ENCODE measurements at regions not wholly inside any gene's neighbourhood (a gene's known extent, or its start where the extent isn't known, plus 50 kb on each side); places are given as distances from the start of the nearest gene placed in this dataset.
A peak's percentile ranks its signal among the peaks of the same experiment; 100 is the strongest.
"Not testable (repeated sequence)": the region's sequence is repeated elsewhere in the genome, so short reads cannot be mapped to it uniquely, and the experiment has no call there.

DNA sequence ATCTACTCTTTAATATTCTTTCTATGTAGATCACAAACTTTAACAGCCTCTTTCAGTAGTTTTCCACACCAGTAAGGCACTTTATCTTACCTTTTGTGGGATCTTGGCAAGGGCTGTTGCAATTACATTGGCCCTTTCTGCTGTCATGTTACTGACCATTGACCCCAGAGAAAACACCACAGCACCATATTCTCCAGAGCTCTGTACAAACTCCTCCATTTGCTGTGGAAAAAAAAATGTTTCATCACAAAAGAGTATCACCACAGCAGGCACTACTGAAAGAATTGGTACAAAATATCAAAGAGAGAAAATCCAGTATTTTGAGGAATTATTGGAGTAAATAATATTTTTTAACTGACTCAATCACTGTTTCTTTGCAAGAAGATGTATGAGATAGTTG is 62.3 kb upstream of the UGT2A3 start:
- not testable (repeated sequence) for DNase-seq

DNA sequence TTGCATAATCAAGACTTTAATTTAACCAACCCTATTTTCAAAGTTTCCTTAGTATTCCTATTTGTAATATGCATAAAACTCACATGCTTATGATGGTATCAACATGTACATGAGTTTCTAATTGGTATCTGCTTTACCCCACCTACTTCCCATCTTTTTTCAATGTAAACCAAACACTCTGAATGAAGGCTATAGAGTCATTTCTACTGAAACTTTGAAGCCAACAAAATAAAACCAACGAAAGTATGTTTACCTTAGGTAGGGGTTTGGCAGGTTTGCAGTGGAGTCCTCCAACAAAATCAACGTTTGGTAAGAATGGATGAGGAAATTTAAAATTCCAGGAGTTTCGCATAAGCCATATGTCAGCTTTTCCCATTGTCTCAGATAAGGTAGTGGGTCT is 66.4 kb upstream of the UGT2A3 start:
- not testable (repeated sequence) for DNase-seq

DNA sequence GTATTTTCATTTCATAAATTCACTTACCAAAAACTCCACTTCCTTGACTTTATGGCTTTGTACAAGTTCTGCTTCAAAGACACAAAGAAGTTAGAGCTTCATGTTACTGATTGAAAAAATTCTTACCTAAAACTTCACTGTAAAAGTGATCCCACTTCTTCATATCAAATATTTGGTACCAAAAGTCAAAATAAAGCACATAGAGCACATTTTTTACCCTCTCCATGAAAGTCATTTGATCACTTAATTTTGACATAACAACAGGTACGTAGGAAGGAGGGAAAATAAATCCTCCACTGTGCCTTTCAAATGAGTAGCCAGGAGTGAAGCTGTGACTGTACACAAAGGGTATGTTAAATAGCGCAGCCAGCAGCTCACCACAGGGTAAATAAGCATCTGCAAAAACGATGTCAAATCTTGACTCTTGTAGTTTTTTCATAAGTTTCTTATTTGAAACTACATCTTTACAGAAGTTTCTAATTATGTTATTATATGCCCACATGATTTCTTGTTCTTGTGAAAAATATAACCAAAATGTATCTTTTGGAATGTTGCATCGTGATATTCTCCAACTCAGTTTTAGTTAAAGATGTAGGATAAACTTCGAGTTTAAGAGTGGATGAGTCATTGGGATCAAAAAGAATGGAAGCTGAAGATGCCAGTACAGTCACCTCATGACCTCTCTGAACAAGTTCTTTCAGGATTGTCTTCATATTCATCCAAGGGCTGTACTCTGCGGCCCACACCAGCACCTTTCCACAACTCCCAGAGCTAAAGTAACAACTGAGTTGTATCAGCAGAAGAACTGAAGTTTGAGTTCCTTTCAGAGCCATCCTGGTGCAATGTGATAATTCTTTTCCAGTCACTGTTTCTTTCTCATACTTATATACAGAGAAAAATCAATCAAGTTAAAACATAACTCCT is 68.2 kb upstream of the UGT2A3 start:
- not testable (repeated sequence) for DNase-seq

DNA sequence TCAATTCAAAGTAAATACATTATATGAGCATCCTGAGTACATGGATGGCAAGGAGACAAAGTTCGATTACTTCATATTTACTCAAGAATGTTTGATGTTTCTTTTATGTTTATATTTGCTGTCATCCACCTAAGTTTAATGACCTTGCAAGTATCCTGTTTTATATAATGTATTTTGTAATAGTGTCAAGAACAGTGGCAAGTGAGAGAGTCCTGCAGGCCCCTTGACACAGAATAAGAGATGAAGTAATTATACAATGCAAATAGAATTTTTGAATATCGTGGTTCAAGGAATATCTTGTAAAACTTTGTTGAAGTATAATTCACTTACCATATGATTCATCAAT is 68.8 kb upstream of the UGT2A3 start:
- DNase-seq: not testable (repeated sequence)

DNA sequence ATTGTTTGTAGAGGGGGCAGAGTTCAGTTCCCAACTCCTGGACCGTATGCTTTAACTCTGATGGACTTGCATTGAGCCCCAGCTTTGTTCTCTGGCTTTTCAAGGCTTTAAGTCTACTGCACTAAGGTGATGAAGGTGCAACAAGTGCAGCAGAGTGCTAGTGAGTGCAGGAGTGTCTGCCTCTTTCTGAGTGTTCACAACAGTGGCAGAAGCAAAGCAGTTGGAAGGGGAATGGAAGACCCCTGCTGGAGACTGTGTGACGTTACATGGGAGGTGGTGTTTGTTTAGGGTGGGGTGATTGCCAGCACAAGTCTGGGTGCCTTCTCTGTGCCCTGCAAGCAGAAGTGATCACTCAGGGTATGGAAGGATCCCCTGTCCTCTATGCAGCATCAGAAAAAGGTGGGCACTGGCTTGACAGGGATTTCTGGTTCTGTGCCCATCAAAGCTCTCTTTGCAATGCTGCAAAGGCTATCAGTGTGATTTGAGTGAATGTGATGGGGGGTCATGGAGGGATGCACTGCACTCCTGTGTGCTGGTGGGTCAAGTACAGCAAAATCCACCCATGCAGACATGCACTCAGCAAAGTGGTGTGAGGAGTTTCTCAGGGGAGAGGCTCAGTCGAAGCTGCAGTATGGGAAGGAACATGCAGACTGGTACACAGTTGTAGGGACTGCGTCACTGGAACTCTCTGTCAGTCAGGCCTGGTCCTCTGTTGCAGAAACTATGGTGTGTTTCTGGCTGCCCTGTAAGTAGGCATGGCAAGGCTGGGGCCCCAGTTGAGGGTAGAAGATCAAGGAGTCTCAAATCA is 70.9 kb upstream of the UGT2B7 start:
- DNase-seq: no peak

DNA sequence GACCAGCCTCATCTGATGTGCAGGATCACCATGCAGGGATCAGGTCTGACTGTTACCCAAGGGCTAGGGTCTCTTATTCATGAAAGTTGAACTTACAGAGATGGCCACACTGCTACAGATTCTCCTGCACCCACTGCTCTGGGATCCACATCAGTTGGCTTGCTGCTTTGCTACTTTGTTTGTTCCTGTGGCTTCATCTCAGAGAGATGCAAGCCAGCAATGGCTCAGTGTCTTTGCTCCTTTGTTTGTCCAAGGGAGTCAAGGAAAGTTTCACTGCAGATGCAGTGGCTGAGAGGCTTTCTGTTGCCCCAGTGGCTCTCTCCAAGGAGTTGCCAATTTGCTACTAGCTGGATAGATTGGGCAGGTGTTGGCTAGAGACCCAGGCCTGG is 70.3 kb upstream of the UGT2B7 start:
- DNase-seq: no peak

DNA sequence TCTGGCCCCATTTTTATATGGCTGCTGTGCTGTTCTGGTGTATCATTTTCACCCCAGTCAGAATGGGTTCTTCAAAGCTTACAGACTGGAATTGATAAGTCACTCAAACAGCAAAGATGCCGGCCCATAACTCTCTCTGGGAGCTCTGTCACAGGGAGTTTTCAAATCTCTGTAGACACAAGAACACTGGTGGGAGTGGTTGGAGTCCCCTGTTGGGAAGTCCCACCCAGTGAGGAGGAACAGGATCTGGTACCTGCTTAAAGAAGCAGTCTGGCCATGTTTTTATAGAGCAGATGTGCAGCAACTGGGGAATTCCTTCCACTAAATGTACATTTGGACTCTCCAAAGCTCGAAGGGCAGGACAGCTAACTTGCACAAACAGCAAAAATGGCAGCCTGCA is 69.3 kb upstream of the UGT2B7 start:
- DNase-seq: no peak

DNA sequence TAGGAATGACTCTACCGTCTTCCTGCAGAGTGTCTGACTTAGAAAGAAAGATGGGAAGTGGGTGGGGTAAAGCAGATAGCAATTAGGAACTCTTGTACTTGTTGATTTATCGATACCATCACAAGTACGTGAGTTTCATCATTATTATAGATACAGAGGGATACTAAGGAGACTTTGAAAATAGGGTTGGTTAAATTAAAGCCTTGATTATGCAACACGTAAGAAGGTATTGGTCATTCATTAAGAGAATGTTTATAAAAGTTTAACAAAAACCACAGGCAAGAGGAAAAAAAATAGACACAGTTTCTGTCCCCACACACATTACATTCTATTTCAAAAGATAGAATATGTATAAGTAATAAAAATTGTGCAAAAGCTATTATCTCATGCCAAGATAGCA is 65.9 kb upstream of the UGT2B7 start:
- DNase-seq: no peak

DNA sequence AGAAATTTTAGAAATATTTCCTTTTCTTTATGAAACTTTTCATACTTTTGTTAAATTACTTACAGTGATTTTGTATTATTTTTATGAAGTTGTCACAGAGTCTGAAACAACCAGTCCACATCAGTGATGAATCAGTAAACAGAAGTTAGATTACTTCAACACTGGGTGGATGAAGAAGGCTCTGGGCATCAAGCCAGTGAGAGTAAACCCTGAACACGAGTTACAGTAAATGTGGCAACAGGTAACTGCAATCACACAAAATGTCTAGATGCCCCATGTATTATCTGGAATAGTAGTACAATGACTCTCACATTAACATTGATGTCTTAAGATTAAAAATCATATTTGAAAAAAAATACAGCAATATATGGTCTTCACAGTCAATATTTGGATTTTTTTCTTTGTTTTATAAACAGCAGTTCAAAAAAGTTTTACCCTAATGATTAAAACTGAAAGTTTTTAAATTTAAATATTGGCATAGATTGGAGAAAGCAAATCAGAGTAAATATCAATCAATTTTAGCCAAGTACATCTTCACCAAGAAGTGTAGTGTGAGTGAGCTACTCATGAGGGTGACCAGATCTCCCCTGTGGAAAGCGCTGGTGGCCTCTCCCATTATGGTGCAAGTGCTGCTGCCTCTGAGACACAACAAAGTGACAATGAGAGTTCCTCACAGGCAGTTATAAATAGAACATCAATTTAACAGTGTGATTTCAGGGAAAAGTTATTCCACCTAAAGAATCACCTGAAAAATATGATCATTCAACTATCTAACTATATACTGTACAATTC is 63.2 kb upstream of the UGT2B7 start:
- peak; percentile 56 for DNase-seq

DNA sequence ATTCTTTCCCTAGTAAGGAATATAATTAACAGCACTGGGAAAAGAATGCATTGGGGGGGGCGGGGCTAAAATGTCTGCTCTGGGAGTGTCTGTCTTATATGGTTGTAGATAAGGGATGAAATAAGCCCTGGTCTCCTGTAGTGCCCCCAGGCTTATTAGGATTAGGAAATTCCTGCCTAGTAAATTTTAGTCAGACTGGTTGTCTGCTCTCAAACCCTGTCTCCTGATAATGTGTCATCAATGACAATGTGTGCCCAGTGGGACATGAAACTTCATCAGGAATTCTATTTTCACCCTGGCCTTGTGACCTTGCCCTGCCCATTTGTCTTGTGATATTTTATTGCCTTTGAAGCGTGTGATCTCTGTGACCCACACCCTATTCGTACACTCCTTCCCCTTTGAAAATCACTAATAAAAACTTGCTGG is 61.9 kb upstream of the UGT2B7 start:
- DNase-seq: peak; percentile 8

DNA sequence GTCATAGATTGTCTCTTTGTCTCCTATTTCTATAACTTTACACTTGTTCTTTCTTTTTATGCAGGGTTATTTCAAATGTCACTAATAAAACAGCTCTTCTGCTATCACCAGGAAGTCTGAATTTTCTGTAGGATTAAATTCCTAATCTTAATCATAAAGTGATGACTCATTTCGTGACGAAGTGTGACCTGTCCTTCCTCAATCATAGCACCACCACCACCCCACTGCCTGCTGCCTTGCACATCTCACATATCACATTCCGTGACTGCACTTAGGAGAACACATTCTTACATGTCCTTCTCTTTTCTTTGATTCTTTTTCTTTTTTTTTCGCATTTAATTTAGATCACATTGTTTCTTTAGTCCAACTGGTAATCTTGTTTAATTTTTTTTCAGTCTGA is 57.7 kb upstream of the UGT2B7 start:
- DNase-seq: peak; percentile 20

DNA sequence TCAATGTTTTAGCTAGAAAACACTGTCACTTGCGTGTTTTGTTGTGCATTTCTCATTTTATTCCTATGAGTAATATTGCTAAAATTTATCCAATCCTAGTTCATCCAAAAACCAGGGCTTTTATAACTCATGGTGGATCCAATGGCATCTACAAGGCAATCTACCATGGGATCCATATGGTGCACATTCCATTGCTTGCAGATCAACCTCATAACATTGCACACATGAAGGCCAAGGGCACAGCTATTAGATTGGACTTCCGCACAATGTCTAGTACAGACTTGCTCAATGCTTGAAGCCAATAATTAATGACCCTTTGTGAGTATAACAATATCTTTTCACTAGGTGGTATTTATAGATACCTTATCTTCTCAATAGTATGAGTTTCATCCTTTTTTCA is 57.2 kb upstream of the UGT2B7 start:
- peak; percentile 1 for DNase-seq

DNA sequence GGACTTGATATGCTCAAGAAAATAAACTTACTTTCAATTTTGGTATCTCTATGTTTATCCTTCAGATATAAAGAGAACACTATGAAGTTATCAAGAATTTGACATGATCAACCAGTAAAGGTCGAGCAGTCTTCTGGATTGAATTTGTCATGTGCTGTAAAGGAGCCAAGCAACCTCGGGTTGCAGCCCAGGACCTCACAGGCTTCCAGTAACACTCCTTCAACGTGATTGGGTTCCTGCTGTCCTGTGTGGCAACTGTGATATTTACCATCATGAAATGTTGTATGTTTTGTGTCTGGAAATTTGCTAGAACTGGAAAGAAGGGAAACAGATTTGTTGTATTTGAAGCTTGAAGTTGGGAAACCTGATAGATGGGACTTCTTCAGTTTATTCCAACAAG is 52.0 kb upstream of the UGT2B7 start:
- no peak for DNase-seq

All from NCI-H226 (cell line).